ENCODE measurements at regions not wholly inside any gene's neighbourhood (a gene's known extent, or its start where the extent isn't known, plus 50 kb on each side); places are given as distances from the start of the nearest gene placed in this dataset.

DNA sequence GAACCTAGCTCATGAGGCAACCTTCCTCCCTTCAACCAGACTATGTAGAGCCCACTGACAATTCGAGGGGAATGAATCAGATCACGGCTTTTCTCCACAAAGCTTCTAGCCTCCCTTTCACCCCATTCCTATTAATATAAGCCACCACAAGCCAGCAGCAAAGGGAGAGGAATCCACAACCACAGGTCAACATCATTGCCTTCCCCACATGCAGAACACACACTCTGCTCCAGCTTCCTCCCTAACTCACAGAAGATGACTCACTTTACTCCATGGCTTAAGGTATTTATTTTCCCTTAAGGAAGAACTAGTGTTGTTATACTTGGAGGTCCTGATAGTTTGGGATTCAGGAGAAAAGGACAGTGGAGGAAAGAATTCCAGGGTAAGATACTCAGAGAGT, 272.2 kb downstream of the C1D start:
- DNase-seq = no peak

DNA sequence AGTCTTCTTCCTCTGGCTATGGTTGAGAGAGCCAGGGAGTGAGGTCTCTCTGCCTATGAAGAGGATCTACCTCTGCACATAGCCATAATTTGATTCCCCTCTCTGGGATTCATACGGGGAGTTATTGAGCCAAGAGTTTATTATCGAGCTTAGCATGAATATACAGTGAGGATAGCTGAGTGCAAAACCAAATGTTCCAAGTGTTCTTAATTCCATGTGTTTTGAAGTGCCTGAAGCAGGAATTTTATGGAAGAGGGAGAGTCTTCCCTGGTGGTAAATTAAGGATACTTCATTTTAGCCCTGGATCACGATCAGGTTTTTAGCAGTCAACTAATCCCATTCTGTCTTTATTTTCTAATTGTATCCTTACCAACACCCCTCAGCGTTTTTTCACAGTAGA, 270.6 kb downstream of the C1D start:
- no peak for DNase-seq

DNA sequence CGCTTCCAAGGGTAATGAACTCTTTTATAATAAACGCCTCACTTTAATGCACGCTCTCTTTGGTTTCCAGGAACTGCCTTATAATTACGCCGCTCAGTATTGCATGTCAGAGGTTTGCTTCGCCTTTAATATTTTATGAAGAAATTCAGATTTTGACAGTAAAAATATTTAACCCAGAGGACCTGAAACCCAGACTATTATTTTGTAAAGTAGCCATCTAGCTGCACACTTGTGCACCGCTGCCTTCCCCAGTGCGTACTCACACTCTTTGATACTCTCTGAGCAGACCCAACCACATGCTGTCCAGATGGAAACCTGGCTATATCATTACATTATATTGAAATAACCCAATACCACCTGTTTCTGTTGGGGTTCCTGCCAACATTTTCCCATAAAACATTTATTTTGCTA, 270.1 kb downstream of the C1D start:
- DNase-seq = no peak

DNA sequence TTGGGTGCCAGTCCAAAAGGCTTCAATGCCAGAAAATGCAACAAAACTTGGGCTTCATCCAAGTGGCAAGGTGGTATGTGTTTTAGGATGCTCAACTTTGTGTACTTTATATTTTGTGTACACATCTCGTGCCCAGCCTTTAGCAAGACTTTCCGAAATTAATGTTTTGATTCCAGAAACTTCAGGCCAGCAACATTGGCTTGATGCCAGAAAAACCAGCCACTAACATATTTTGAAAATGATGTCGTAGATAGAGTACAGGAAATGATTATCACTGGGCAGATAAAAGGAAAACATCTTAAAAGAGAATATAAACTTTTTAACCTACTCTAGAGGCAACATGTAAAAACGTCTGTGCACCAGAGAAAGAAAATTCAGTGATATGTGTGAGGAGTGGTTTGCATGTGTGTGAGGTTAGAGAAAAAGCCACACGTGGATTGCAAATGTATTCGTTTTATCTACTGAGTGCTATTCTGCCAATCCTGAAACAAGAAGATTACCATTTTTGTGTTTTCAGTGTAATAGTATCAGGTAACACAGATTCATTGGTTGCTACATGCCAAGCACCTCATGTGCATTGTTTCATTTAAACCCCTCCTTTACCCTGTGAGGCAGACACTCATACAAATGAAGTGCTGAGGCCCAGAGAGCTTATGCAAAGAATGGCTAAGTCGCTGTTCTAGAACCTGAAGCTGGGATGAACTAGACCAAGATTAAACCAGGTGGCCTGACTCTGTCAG, 264.8 kb downstream of the C1D start:
- no peak for DNase-seq

DNA sequence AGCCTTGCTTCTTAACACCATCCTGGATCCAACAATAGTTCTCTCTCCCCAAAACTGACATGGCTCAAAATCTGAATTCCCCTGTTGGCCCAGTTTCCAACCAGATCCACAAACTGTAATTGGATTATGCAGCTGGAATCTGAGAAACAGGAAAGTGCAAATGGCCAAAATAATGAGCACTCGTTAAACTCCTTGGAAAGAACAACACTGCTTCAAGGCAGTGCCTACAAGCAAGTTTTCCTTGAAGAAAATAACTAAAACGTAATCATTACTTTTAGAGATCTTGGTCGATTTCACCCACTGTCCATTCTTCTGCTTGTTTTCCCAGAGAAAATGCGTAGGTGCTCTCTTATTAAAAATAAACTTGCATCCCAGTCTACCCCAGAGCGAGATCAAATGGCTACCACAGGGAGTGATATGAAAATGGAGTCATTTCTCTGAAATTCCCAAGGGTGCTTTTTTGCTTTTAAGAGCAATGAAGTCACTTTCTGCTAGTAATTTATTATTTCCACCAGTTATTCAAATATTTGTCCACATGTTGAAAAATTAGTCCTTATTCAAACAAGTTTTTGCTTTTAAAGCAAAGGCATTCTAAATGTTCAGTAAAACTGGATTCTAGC, 264.2 kb downstream of the C1D start:
- DNase-seq = no peak

GRCh38 chr2:67799886-67800285, 262.9 kb downstream of the C1D start:
- DNase-seq = no peak

DNA sequence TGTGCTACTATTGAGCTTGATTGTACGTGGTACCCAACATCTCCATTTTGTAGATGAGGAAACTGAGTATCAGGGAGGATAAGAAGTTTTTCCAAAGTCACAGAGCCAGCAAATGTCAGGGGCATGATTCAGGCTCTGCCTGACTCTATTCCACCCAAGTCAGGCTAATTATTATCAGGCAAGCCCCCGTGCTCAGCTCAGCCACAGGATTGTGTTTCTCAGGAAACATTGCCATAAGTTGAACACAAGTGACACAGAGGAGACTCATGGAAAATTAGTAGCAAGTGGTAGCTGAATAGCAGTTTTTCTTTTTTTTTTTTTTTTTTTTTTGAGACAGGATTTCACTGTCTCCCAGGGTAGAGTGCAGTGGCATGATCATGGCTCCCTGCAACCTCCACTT, 260.5 kb downstream of the C1D start:
- DNase-seq = no peak

DNA sequence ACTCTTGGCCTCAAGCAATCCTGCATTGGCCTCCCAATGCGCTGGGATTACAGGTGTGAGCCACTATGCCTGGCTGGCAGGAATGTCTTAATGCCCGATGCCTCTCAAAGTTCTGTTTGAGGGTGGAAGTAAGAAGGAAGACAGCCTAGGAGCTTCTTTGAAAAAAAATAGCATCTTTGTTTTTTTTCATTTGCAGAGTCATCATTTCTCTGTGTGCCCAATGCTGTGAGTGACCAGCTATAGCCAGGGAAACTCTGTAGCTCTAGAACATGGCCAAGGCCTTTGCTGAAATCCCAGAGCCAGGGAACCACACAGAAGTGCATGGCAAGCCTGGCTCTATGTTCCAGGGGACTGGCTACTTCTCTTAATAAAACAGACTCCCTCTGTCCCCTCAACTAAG, 260.0 kb downstream of the C1D start:
- DNase-seq = no peak

DNA sequence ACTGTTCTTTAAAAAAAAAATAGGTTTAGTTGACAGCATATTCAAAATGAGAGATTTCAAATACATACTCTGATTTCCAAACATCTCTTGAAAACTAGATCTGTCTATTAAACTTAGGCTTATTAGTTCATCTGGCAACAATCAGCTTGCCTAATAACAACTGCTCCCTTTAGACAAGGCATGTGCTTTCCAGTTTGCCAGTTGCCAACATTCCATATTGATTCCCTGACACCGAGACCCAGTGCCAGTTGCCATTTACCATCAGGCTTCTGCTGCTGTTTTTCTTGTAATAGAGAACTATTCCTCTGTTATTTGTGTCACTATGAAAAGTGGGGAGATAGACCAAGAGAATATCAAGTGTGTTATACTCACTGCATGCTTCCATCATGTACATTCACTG, 256.0 kb downstream of the C1D start:
- no peak for DNase-seq

- DNase-seq = no peak
Measured at GRCh38 chr2:67808112-67808511, 254.7 kb downstream of the C1D start.

- DNase-seq = no peak
Measured at GRCh38 chr2:67812682-67813081, 250.1 kb downstream of the C1D start.

GRCh38 chr2:67823726-67824125, 239.1 kb downstream of the C1D start:
- DNase-seq = no peak

DNA sequence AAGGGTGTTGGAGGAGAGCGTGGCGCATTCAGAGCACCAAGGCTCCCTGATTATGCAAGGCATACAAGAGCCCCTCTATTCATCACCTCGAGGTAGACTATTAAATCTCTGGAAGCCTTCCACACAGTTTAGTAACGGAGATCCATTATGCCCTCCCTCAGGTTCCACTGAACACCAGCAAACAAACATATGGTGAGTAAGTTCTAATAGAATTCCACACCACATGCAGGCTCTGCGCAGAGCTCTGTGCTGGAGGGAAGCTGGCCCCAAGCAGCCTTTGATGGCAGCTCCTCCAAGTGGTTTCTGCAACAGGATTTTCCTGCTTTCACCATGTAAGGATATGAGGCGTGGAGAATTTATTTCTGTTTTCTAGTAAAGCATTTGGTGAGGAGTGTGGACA, 238.6 kb downstream of the C1D start:
- DNase-seq = no peak

- DNase-seq = no peak
Measured at GRCh38 chr2:67825476-67825875, 237.3 kb downstream of the C1D start.

DNA sequence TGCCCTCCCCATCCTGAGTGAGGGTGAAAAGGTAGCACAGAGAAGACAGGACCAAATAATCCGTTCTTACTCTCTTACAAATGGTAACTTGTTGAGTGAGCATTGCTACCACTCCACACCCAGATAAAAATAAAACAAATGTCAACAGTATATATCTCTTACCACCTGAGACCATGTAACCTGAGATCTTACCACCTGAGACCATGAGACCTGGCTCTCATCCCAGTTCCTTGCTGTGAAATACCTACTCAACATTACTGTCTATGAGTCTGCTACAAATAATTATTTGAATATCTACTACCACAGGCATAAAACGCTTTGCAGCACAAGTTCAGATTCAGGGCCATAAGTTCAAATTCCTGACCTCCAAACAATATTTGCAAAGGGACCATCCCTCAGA, 234.7 kb downstream of the C1D start:
- no peak for DNase-seq

DNA sequence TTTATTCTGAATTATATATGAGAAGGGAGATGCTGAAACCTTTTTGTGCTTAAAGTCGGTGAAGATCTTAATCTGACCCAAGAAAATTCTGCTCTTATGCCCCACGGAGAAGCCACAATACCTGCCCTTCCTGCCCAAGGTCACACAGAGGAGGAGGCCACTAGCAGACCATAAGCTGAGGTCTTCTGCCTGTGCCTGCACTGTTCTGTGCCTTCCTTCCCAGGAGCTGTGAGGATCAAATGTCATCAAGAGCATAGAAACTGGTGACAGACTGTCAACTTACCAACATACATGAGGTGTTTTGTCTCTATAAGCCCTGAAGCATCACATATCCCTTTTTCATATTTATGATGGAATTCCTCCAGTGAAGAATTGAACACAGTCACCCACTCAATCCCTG, 233.3 kb downstream of the C1D start:
- no peak for DNase-seq

DNA sequence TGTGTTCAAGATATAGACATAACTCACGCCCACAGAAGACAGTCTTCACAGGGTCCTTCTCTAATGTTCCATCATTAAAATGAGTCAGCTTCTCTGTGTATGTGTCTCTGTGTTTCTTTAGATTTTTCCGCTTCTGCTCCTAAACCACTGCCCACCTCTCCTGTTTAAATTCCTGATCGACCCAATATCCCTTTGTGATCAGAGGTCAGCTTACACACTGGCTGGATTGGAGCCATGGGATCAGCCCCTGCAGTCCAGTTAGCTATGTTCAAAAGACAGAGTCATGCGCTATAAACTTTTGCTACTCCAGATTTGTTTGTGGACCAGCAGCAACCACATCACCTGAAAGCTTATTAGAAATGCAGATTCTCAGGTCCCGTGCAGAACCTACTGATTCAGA, 229.2 kb downstream of the C1D start:
- DNase-seq = no peak

- DNase-seq = no peak
Measured at GRCh38 chr2:67834482-67834881, 228.3 kb downstream of the C1D start.

GRCh38 chr2:67835266-67835665, 227.5 kb downstream of the C1D start:
- no peak for DNase-seq

DNA sequence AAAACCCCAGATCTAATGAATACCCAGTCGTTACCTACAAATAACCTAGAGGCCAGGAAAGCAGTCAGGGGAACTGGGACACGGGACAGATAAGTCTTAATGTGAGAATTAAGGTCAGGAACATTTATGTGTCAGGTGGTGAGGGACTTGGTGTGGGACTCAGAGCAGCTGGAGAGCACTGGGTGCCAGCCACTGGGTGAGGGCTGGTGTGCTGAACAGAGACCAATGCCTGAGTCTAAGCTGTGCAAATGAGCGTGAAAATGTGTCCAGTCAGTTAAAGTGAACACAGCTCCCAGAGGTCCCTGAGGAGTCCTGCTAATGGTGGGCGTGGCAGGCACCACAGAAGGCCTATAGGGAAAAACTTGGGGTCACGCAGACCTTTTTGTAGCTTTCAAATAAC, 225.9 kb downstream of the C1D start:
- DNase-seq = no peak

GRCh38 chr2:67838205-67838604, 224.6 kb downstream of the C1D start:
- no peak for DNase-seq

DNA sequence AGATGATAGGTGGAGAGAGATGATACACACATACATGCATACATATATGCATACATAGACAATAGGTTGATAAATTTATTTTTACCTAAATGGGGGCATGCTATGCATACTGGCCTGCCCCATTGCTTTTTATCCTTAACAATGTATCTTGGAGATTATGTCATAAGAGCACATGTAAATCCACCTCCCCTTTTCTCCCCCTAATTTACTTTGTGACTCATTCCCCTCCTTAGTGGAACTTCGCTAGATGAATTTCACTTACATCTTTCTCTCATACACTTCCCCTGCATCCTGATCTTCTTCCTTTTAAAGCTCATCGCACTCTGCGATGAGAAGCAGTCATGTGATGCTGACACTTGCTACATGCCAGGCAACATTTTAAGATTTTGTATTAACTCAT, 223.6 kb downstream of the C1D start:
- DNase-seq = no peak

- no peak for DNase-seq
Measured at GRCh38 chr2:67839668-67840067, 223.1 kb downstream of the C1D start.

GRCh38 chr2:67840460-67841068, 222.2 kb downstream of the C1D start:
- DNase-seq = peak; percentile 20

DNA sequence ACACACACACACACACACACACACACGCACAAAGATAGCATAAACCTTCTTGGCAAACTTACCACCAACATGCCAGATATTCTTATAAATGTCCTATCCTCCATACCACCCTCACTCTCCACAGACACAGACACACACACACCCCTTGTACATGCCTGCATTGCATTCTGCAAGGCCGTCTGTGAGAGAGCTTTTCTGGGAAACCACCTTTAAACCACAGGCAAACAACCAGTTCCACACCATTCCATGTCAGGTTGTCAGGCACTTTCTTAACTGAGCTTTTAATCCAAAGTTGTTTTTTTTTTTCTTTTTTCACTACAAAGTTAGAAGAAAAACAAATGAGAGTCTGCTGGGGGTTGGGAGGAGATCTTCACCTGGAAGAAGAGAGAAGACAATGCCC, 221.1 kb downstream of the C1D start:
- no peak for DNase-seq

All from KG1 (cell line).